ENCODE measurements at regions not wholly inside any gene's neighbourhood (a gene's known extent, or its start where the extent isn't known, plus 50 kb on each side); places are given as distances from the start of the nearest gene placed in this dataset.

DNA sequence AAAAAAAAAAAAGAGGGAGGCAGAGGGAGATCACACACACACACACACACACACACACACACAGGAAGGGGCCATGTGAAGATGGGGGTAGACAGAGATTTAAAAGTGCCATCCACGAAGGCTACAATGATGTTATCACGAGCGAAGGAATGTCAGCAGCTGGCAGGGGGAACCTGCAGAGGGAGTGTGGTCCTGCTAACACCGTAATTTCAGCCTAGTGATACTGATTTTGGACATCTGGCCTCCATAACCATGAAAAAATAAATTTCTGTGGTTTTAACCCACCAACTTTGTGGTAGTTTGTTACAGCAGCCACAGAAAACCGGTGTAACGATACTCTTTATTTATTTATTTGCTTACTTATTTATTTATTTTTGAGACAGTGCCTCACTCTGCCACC is 76.0 kb downstream of the TMCO5A start:
- TF ChIP-seq, protein P1, sequence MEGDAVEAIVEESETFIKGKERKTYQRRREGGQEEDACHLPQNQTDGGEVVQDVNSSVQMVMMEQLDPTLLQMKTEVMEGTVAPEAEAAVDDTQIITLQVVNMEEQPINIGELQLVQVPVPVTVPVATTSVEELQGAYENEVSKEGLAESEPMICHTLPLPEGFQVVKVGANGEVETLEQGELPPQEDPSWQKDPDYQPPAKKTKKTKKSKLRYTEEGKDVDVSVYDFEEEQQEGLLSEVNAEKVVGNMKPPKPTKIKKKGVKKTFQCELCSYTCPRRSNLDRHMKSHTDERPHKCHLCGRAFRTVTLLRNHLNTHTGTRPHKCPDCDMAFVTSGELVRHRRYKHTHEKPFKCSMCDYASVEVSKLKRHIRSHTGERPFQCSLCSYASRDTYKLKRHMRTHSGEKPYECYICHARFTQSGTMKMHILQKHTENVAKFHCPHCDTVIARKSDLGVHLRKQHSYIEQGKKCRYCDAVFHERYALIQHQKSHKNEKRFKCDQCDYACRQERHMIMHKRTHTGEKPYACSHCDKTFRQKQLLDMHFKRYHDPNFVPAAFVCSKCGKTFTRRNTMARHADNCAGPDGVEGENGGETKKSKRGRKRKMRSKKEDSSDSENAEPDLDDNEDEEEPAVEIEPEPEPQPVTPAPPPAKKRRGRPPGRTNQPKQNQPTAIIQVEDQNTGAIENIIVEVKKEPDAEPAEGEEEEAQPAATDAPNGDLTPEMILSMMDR (IDR thresholded peaks at IDR 0.05), result no peak
- no peak for TF ChIP-seq EZH2 (IDR thresholded peaks at IDR 0.05; ENCODE audit: borderline replicate concordance, insufficient read depth, low read depth, low read length, poor library complexity, severe bottlenecking)
